Adrenal gland (tissue), 9 donors: ENCODE measurements at regions not wholly inside any gene's neighbourhood (a gene's known extent, or its start where the extent isn't known, plus 50 kb on each side); places are given as distances from the start of the nearest gene placed in this dataset.

Source experiments
- DNase-seq, 7 donors: peaks; one replicate each; pipeline ENCODE4 v3.0.0-alpha.2; 2019 to 2020
- H3K27ac ChIP-seq, 5 donors: fragments of 200-600 bp; sonication (generic) in 4 of 5; 1 replicate in 3 of 5; 2 replicates in 2 of 5; pipeline versions ENCODE4 v1.5.1 to v1.8.0; 2016 to 2020; ENCODE audit warnings: mild to moderate bottlenecking in 1 of 5
- H3K27me3 ChIP-seq: fragments of 200-600 bp; 2 replicates; pipeline ENCODE4 v1.8.0; 2021
- H3K36me3 ChIP-seq, 2 donors: fragments of 200-600 bp; replicated peaks in 1 of 2; 1 replicate in 1 of 2; 2 replicates in 1 of 2; pipeline versions ENCODE4 v1.5.1 to v1.8.0; 2018 to 2022
- H3K4me1 ChIP-seq, 2 donors: fragments of 200-600 bp; replicated peaks in 1 of 2; 1 replicate in 1 of 2; 2 replicates in 1 of 2; pipeline versions ENCODE4 v1.5.1 to v1.8.0; 2018 to 2021
- H3K4me3 ChIP-seq, 4 donors: fragments of 200-600 bp; sonication (generic) in 3 of 4; one replicate each; pipeline ENCODE4 v1.5.1; 2016 to 2018
- H3K9me3 ChIP-seq, 3 donors: fragments of 200-600 bp; sonication (generic) in 1 of 3; replicated peaks in 1 of 3; 1 replicate in 2 of 3; 2 replicates in 1 of 3; pipeline versions ENCODE4 v1.5.1 to v1.8.0; 2016 to 2021
- POLR2A ChIP-seq, 2 donors: fragments of 450-650 bp; IDR thresholded peaks; one replicate each; pipeline ENCODE4 v1.6.1; 2017; ENCODE audit warnings: antibody characterized with exemption in 2 of 2, mild to moderate bottlenecking in 2 of 2, moderate library complexity in 1 of 2
- WGBS, 4 donors: extraction: QIAGEN DNeasy Blood & Tissue Kit in 2 of 4; methylation state at CpG; one replicate each; pipeline versions ENCODE4 v1.1.5 to v1.1.7; 2013 to 2017; 5-methylcytosine and 5-hydroxymethylcytosine counted together
- intact Hi-C, 2 donors: fragments of 100-400 bp; cut with DNase I; formaldehyde crosslinking; loops; one replicate each; pipeline versions ENCODE4 v1.14.1 to v1.15.0; 2022 to 2023
- TF ChIP-seq, protein P1 (sequence below), 6 experiments: fragments of 450-650 bp in 4 of 6; fragments of 200-600 bp in 2 of 6; sonication (generic) in 1 of 6; IDR thresholded peaks; 1 replicate in 5 of 6; 2 replicates in 1 of 6; pipeline versions ENCODE4 v1.5.1 to v1.8.0; 2016 to 2021; ENCODE audit warnings: antibody characterized with exemption in 6 of 6, mild to moderate bottlenecking in 2 of 6, moderate library complexity in 1 of 6
- donor health status: healthy with polysubstance abuse.
- donor health status: Bipolar disorder and iron deficiency.
- donor health status: DM: yes; HTN: yes; CAD: no.
- donor health status: DM: no; HTN: no; CAD: no.
- donor health status: DM: no; HTN: no; CAD: no.

DNA sequence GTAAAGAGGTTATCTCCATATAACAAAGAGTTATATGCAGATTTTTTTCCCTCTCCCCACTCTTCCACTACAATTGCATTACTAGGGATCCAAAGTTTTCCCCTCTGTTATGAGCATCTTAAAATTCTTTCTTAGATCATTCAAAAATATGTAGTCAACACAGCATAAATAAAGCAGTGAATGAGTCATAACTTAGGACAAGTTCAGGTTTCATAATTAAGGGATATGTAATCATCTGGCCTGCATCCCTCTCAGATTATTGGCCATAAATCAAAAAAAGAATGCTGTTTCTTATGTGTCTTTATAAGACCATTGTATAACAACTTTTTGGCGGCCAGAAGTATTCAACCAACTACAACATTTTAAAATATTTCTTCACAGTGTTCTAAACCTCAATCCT is 1526.1 kb downstream of the KCNT2 start:
- 57 to 76% (median 62%) methylated on average over 1 of the region's 1 CpG for WGBS, 4 donors
- Histone ChIP-seq H3K4me1 (no peaks in the 10 kb centered on the region), H3K27me3 (no peaks in the 10 kb centered on the region), H3K27ac (no peak overlapping the region), H3K36me3 (no peaks in the 10 kb centered on the region), H3K4me3 (no peak overlapping the region), H3K9me3 (no peaks in the 10 kb centered on the region)
- no peak for TF ChIP-seq POLR2A (IDR thresholded peaks at IDR 0.05)
- TF ChIP-seq, protein P1, sequence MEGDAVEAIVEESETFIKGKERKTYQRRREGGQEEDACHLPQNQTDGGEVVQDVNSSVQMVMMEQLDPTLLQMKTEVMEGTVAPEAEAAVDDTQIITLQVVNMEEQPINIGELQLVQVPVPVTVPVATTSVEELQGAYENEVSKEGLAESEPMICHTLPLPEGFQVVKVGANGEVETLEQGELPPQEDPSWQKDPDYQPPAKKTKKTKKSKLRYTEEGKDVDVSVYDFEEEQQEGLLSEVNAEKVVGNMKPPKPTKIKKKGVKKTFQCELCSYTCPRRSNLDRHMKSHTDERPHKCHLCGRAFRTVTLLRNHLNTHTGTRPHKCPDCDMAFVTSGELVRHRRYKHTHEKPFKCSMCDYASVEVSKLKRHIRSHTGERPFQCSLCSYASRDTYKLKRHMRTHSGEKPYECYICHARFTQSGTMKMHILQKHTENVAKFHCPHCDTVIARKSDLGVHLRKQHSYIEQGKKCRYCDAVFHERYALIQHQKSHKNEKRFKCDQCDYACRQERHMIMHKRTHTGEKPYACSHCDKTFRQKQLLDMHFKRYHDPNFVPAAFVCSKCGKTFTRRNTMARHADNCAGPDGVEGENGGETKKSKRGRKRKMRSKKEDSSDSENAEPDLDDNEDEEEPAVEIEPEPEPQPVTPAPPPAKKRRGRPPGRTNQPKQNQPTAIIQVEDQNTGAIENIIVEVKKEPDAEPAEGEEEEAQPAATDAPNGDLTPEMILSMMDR (IDR thresholded peaks at IDR 0.05), result no peak
- no peak for DNase-seq
- intact Hi-C loops, result no loop called here

DNA sequence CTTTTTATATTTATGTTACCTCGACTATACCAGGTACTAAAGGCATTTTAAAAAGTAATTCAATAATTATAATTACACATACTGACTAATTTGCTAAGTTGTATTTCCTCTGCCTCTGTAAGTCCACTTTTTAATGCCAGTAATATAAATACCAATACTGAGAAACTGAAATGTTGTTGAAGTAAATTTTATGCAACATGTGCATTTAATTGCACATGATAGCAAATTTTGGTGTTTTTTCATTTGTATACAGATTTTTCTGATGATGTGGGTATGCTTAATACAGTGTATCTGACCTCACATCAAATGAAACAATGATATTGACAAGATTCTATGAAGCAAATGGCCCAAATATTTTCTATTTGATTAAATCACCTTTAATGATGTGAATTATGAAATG is 1531.6 kb downstream of the KCNT2 start:
- intact Hi-C loops, result no loop called here
- Histone ChIP-seq H3K4me3 (no peak overlapping the region), H3K27ac (no peak overlapping the region)

DNA sequence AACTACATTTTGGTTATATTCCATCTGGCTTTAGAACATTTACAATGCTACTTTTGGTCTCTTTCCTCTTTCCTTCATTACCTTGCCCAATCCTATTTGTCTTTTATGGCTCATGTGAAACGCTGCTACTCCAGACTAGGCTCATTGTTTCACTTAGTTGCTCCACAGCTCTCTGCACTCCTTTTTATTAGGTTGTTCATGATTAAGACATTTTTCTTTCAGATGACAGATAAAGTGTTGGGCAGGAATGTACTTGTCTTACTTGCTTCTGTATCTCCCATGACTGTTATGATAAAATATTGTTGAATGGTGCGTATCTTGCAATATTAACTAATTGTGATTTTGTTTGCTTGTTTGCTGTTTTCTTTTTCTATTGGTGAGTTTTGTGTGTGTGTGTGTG is 1532.3 kb downstream of the KCNT2 start:
- no peak for DNase-seq
- H3K4me1 ChIP-seq, result no peaks in the 10 kb centered on the region
- 74 to 86% (median 84%) methylated on average over 2 of the region's 2 CpGs for WGBS, 4 donors
- H3K4me3 ChIP-seq, result no peak overlapping the region
- intact Hi-C loops, result no loop called here
- H3K27ac ChIP-seq, result no peak overlapping the region
- no peaks in the 10 kb centered on the region for H3K27me3 ChIP-seq
- H3K36me3 ChIP-seq, result no peaks in the 10 kb centered on the region
- no peaks in the 10 kb centered on the region for H3K9me3 ChIP-seq
- TF ChIP-seq, protein P1 (IDR thresholded peaks at IDR 0.05), result no peak
- no peak for TF ChIP-seq POLR2A (IDR thresholded peaks at IDR 0.05)

More for the DNA sequence above, 1531.6 kb downstream of the KCNT2 start:
- Histone ChIP-seq H3K9me3 (no peaks in the 10 kb centered on the region), H3K27me3 (no peaks in the 10 kb centered on the region), H3K36me3 (no peaks in the 10 kb centered on the region), H3K4me1 (no peaks in the 10 kb centered on the region)
- no peak for DNase-seq
- 51 to 67% (median 61%) methylated on average over 1 of the region's 1 CpG for WGBS, 4 donors
- TF ChIP-seq POLR2A (IDR thresholded peaks at IDR 0.05), result no peak

DNA sequence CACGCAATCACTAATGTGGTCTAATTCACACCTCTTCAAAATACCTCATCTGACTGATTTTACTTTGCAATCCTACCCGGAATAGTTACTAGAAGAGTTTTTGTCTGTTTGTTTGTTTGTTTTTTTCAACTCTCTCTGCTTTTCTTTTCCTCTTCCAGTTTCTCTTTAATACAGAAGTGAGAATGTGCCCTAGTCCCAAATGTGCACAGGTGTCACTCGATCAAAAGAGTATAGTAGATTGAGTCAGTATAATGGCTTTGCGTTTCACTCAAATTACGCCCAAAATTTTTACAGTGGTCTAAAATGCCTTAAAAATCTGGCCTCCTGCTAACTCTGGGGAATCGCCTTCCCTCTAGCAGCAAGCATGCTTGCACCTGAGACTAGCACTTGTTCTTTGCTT is 1536.8 kb downstream of the KCNT2 start:
- no peak for DNase-seq
- Histone ChIP-seq H3K27me3 (no peaks in the 10 kb centered on the region), H3K4me3 (no peak overlapping the region), H3K36me3 (no peaks in the 10 kb centered on the region), H3K9me3 (no peaks in the 10 kb centered on the region), H3K27ac (no peak overlapping the region), H3K4me1 (no peaks in the 10 kb centered on the region)
- intact Hi-C loops, result no loop called here
- 75 to 83% (median 78%) methylated on average over 6 of the region's 6 CpGs for WGBS, 4 donors
- TF ChIP-seq, protein P1 (IDR thresholded peaks at IDR 0.05), result no peak
- no peak for TF ChIP-seq POLR2A (IDR thresholded peaks at IDR 0.05)

DNA sequence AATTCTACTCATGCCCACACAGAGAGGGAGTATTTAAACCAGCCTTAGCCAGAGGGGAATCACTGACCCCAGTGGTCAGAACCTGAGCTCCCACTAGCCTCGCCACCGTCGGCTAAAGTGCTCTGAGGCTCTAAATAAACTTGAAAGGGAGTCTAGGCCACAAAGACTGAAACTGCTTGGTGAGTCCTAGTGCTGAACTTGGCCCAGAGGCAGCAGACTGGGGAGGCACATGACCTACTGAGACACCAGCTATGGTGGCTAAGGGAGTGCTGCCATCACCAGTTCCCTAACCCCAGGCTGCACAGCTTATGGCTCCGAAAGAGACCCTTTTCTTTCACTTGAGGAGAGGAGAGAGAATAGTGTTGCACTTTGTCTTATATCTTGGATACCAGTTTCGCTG is 1542.8 kb downstream of the KCNT2 start:
- 83 to 96% (median 94%) methylated on average over 4 to 5 of the region's 5 CpGs for WGBS, 4 donors

More for the DNA sequence above, 1542.8 kb downstream of the KCNT2 start:
- Histone ChIP-seq H3K4me1 (no peaks in the 10 kb centered on the region), H3K9me3 (no peaks in the 10 kb centered on the region), H3K27ac (no peak overlapping the region), H3K27me3 (no peaks in the 10 kb centered on the region), H3K36me3 (no peaks in the 10 kb centered on the region), H3K4me3 (no peak overlapping the region)
- intact Hi-C loops, result no loop called here
- TF ChIP-seq POLR2A (IDR thresholded peaks at IDR 0.05), result no peak
- TF ChIP-seq, protein P1 (IDR thresholded peaks at IDR 0.05), result no peak
- no peak for DNase-seq
